Fibroblast of mammary gland (primary cell): ENCODE measurements at regions not wholly inside any gene's neighbourhood (a gene's known extent, or its start where the extent isn't known, plus 50 kb on each side); places are given as distances from the start of the nearest gene placed in this dataset.

Source experiments
- DNase-seq: peaks from one replicate; pipeline ENCODE4 v3.0.0-alpha.2; 2010; ENCODE audit warnings: low read depth
- H3K4me3 ChIP-seq: 2 replicates; pipeline ENCODE4 v1.5.1; 2011; ENCODE audit warnings: low read depth, mild to moderate bottlenecking, low read length, moderate library complexity; ENCODE audit not compliant: control insufficient read depth
- CTCF ChIP-seq: conservative IDR thresholded peaks from 2 replicates; pipeline ENCODE4 v1.5.1; 2011; ENCODE audit warnings: low read depth, low read length, inconsistent platforms; ENCODE audit not compliant: control insufficient read depth, insufficient read depth

- no peak overlapping the region for H3K4me3 ChIP-seq
- no peak for TF ChIP-seq CTCF
- no peak for DNase-seq
Observed at GRCh38 chr19:30167976-30168635, 204.1 kb upstream of the ZNF536 start.

GRCh38 chr19:30168760-30169159 lies 203.4 kb upstream of the ZNF536 start:
- no peak for TF ChIP-seq CTCF
- H3K4me3 ChIP-seq, result no peak overlapping the region
- DNase-seq, result no peak

GRCh38 chr19:30169196-30169900 lies 202.8 kb upstream of the ZNF536 start:
- DNase-seq, result no peak
- no peak for TF ChIP-seq CTCF
- no peak overlapping the region for H3K4me3 ChIP-seq

- no peak for DNase-seq
- no peak for TF ChIP-seq CTCF
- H3K4me3 ChIP-seq, result no peak overlapping the region
Observed at GRCh38 chr19:30170081-30170480, 202.1 kb upstream of the ZNF536 start.

GRCh38 chr19:30170495-30171137 lies 201.6 kb upstream of the ZNF536 start:
- DNase-seq, result no peak
- TF ChIP-seq CTCF, result no peak
- H3K4me3 ChIP-seq, result no peak overlapping the region

- no peak for DNase-seq
- no peak overlapping the region for H3K4me3 ChIP-seq
- no peak for TF ChIP-seq CTCF
Observed at GRCh38 chr19:30171138-30171635, 201.0 kb upstream of the ZNF536 start.
